Caco-2 (cell line): ENCODE measurements at regions not wholly inside any gene's neighbourhood (a gene's known extent, or its start where the extent isn't known, plus 50 kb on each side); places are given as distances from the start of the nearest gene placed in this dataset.
A peak's percentile ranks its signal among the peaks of the same experiment; 100 is the strongest.

ENCODE experiments used
- BruUV-seq: library from RNA; stranded (reverse); fragments of 400-500 nt; replicated peaks from 2 replicates; lab custom pipeline; 2021; lab: Mats Ljungman, UMichigan
- CTCF ChIA-PET: fragments of 300-600 bp; sonication (Branson Sonifier 250); formaldehyde crosslinking; loops from one replicate; lab custom pipeline; 2022; ENCODE audit warnings: antibody characterized with exemption; lab: Charles Lee
- POLR2A ChIA-PET: fragments of 300-600 bp; sonication (Branson Sonifier 250); formaldehyde crosslinking; loops from one replicate; lab custom pipeline; 2022; ENCODE audit warnings: antibody characterized with exemption; lab: Charles Lee
- DNase-seq, 2 experiments: peaks; one replicate each; pipeline versions ENCODE4 v3.0.0 to v3.0.0-alpha.2; 2020 to 2022
- H3K27me3 ChIP-seq: replicated peaks from 2 replicates; pipeline ENCODE4 v1.6.0; 2011; ENCODE audit warnings: low read length; ENCODE audit not compliant: control insufficient read depth, insufficient read depth
- H3K36me3 ChIP-seq: 2 replicates; pipeline ENCODE4 v1.5.1; 2011; ENCODE audit warnings: low read length; ENCODE audit not compliant: control insufficient read depth, insufficient read depth
- H3K4me1 ChIP-seq: fragments of 250-450 bp; sonication (Bioruptor Pico); 2 replicates; pipeline ENCODE4 v1.5.1; 2020; ENCODE audit warnings: mild to moderate bottlenecking
- H3K4me3 ChIP-seq: 2 replicates; pipeline ENCODE4 v1.5.1; 2011; ENCODE audit warnings: low read depth, mild to moderate bottlenecking, control low read depth, low read length
- H3K9me3 ChIP-seq: fragments of 250-450 bp; sonication (Bioruptor Pico); 2 replicates; pipeline ENCODE4 v1.5.1; 2020; ENCODE audit warnings: mild to moderate bottlenecking, moderate library complexity
- H3K27ac Mint-ChIP-seq: one replicate; pipeline ENCODE4 v1.8.0; 2022; ENCODE audit warnings: mixed read lengths; ENCODE audit not compliant: unreplicated experiment
- H3K27me3 Mint-ChIP-seq: one replicate; pipeline ENCODE4 v1.8.0; 2022; ENCODE audit warnings: mixed read lengths; ENCODE audit not compliant: insufficient read depth, unreplicated experiment
- H3K36me3 Mint-ChIP-seq: one replicate; pipeline ENCODE4 v1.8.0; 2022; ENCODE audit warnings: mild to moderate bottlenecking, mixed read lengths; ENCODE audit not compliant: insufficient read depth, unreplicated experiment
- H3K4me1 Mint-ChIP-seq: one replicate; pipeline ENCODE4 v1.8.0; 2022; ENCODE audit warnings: low read depth, mixed read lengths; ENCODE audit not compliant: unreplicated experiment
- H3K4me3 Mint-ChIP-seq: one replicate; pipeline ENCODE4 v1.8.0; 2022; ENCODE audit warnings: mild to moderate bottlenecking, moderate library complexity, mixed read lengths; ENCODE audit not compliant: unreplicated experiment
- H3K9me3 Mint-ChIP-seq: one replicate; pipeline ENCODE4 v1.8.0; 2022; ENCODE audit warnings: mixed read lengths; ENCODE audit not compliant: unreplicated experiment
- CTCF ChIP-seq, 2 experiments: fragments of 200-600 bp in 1 of 2; IDR thresholded peaks; 1 replicate in 1 of 2; 2 replicates in 1 of 2; pipeline versions ENCODE4 v1.5.1 to v1.8.0; 2011 to 2022; ENCODE audit warnings: antibody characterized with exemption in 1 of 2, control low read depth in 1 of 2, inconsistent platforms in 1 of 2, low read depth in 1 of 2, low read length in 1 of 2, mild to moderate bottlenecking in 1 of 2, moderate library complexity in 1 of 2; ENCODE audit not compliant: insufficient read depth in 1 of 2, severe bottlenecking in 1 of 2, unreplicated experiment in 1 of 2
- intact Hi-C: fragments of 100-400 bp; cut with micrococcal nuclease; formaldehyde crosslinking; loops from one replicate; pipeline ENCODE4 v1.10.0; 2022; ENCODE audit not compliant: unreplicated experiment

GRCh38 chr13:50126263-50126992, 111.2 kb downstream of the KCNRG start:
- no peaks in the 10 kb centered on the region for H3K27me3 Mint-ChIP-seq
- DNase-seq, result no peak
- Histone ChIP-seq H3K9me3 (no peaks in the 10 kb centered on the region), H3K4me1 (peaks cover 27% of the 10 kb centered on the region), H3K27me3 (no peaks in the 10 kb centered on the region), H3K4me3 (peak overlapping the region; percentile 100), H3K36me3 (0 out of 2 replicates have a peak, but pooled peaks cover 2% of the 10 kb centered on the region)
- no peak for TF ChIP-seq CTCF (IDR thresholded peaks at IDR 0.05; ENCODE audit: insufficient read depth in 1 of 2, low read depth in 1 of 2, low read length in 1 of 2, severe bottlenecking in 1 of 2, unreplicated experiment in 1 of 2)
- ChIA-PET CTCF (interaction anchor here (0.5 to 1.4 kb wide), 5 partner anchors 10 to 207 kb away, joined by 3 to 6 read pairs (median 4); partner anchors contain the start of genes SPRYD7 and TRIM13), POLR2A (interaction anchor here (0.6 to 4.0 kb wide), 8 partner anchors 17 to 789 kb away, joined by 3 to 29 read pairs (median 4); partner anchors contain the start of gene TRIM13)
- H3K36me3 Mint-ChIP-seq, result peaks cover 28% of the 10 kb centered on the region
- peaks cover 26% of the 10 kb centered on the region for H3K4me1 Mint-ChIP-seq
- H3K9me3 Mint-ChIP-seq, result no peaks in the 10 kb centered on the region
- intact Hi-C loops, result no loop called here
- BruUV-seq, result TSS peak; percentile 62
- peak overlapping the region; percentile 96 for H3K27ac Mint-ChIP-seq
- peak overlapping the region; percentile 95 for H3K4me3 Mint-ChIP-seq

- TF ChIP-seq CTCF (IDR thresholded peaks at IDR 0.05; ENCODE audit: insufficient read depth in 1 of 2, low read depth in 1 of 2, low read length in 1 of 2, severe bottlenecking in 1 of 2, unreplicated experiment in 1 of 2), result no peak
- peak overlapping the region; percentile 100 for H3K4me3 ChIP-seq
- no peaks in the 10 kb centered on the region for H3K27me3 Mint-ChIP-seq
- H3K36me3 Mint-ChIP-seq, result peaks cover 28% of the 10 kb centered on the region
- H3K4me1 Mint-ChIP-seq, result peaks cover 24% of the 10 kb centered on the region
- no peak for DNase-seq
- ChIA-PET CTCF (interaction anchor here (1.2 to 1.4 kb wide), 2 partner anchors 151 to 191 kb away, joined by 3 to 5 read pairs; partner anchors contain the start of gene SPRYD7), POLR2A (interaction anchor here (0.6 to 4.0 kb wide), 2 partner anchors 18 to 46 kb away, joined by 3 to 29 read pairs; no protein-coding TSS in a partner anchor)
- H3K4me3 Mint-ChIP-seq, result peak overlapping the region; percentile 95
- H3K36me3 ChIP-seq, result no peaks in the 10 kb centered on the region
- no peaks in the 10 kb centered on the region for H3K9me3 Mint-ChIP-seq
- no peaks in the 10 kb centered on the region for H3K27me3 ChIP-seq
- BruUV-seq, result no TSS peak
- H3K27ac Mint-ChIP-seq, result no peak overlapping the region
- no peaks in the 10 kb centered on the region for H3K9me3 ChIP-seq
- intact Hi-C loops, result no loop called here
- peaks cover 26% of the 10 kb centered on the region for H3K4me1 ChIP-seq
These were observed 111.9 kb downstream of the KCNRG start for GRCh38 chr13:50126993-50127725.

- intact Hi-C loops, result no loop called here
- no peak overlapping the region for H3K4me3 Mint-ChIP-seq
- DNase-seq, result no peak
- CTCF ChIA-PET, result interaction anchor here (1.4 kb wide), 1 partner anchor 151 kb away, joined by 5 read pairs; no protein-coding TSS in a partner anchor
- no peak for TF ChIP-seq CTCF (IDR thresholded peaks at IDR 0.05; ENCODE audit: insufficient read depth in 1 of 2, low read depth in 1 of 2, low read length in 1 of 2, severe bottlenecking in 1 of 2, unreplicated experiment in 1 of 2)
- BruUV-seq, result no TSS peak
- H3K9me3 Mint-ChIP-seq, result no peaks in the 10 kb centered on the region
- no peaks in the 10 kb centered on the region for H3K36me3 ChIP-seq
- no peaks in the 10 kb centered on the region for H3K27me3 ChIP-seq
- H3K4me1 ChIP-seq, result peaks cover 20% of the 10 kb centered on the region
- H3K36me3 Mint-ChIP-seq, result peaks cover 28% of the 10 kb centered on the region
- H3K4me1 Mint-ChIP-seq, result peaks cover 18% of the 10 kb centered on the region
- no peaks in the 10 kb centered on the region for H3K27me3 Mint-ChIP-seq
- POLR2A ChIA-PET, result no interaction called here
- no peak overlapping the region for H3K4me3 ChIP-seq
- H3K9me3 ChIP-seq, result no peaks in the 10 kb centered on the region
- H3K27ac Mint-ChIP-seq, result no peak overlapping the region
These were observed 112.6 kb downstream of the KCNRG start for GRCh38 chr13:50127726-50128291.
